Stimulated activated CD4-positive, alpha-beta T cell treated with anti-CD3 and anti-CD28 coated beads, Interleukin-2, amount 100 ng/mL, for 24 hours (primary cell): ENCODE measurements at regions not wholly inside any gene's neighbourhood (a gene's known extent, or its start where the extent isn't known, plus 50 kb on each side); places are given as distances from the start of the nearest gene placed in this dataset.

Experiments used
- DNase-seq, 2 donors: peaks; one replicate each; pipeline ENCODE4 v3.0.0-alpha.2; 2020

DNA sequence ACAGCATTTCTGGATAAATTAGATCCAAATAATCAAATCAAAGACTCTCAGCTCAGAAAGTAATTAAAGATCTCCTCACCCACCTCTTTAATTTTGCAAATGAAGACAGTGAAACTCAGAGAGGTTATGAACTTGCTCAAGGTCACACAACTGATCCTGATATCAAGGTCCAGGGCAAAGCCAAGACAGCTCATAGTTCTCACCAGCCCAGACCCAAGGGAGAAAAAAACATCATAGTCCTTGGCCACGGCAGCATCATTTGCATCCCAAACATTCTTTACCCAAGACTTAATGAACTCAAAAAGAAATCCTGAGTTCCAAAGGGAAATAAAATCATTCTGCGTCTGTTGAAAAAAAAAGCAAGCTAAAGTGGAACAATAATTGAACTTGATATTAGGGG is 112.1 kb downstream of the DAD1 start:
- no peak for DNase-seq

DNA sequence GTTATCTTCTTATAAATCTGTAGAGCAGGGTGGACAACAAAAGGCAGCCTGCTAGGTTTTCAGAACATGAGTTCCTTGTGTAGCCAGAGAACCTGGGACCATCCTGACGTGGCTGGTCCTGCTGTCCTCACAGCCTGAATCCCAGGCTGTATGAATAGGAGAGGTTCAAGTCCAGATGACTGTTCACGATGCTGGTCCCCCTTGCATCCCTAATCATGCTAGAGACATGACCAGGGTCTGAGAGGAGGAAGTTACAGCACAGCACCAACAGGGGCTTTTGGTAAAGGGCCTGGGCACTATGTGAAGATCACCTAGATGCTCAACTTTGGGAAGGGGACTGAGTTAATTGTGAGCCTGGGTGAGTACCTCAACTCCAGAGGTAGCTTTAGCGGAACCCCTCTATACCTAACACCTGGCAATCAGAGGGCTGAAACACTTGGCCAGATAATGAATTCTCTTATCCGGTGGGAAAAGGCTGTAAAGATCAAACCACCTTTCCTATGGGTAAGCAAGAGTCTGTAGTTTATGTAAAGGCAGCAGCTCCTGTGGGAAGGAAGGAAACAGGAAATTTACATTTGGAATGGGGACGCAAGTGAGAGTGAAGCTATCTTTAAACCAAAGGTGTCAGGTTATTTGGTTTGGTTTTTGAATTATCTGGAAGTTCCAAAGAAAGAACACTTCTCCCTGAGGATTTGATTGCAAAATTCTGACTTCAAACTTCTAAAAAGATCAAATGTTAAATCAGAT is 112.8 kb downstream of the DAD1 start:
- no peak for DNase-seq

DNA sequence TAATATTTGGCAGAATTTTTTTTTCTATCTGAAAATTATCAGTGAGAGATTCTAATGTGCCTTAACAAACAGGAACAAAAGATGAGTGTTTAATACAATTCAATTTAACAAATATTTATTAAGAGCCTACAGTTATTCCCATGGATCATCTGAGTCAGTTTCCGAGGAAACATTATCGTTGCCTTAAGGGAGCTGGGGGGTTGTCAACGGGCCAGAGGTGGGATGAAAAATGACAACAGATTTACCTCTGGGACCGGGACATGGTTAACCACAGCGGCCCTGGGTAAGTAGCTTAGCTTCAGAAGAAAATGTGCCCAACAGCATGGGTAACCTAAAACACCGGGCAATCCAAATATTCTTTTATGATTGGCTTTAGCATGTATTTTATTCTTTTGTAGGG is 113.6 kb downstream of the DAD1 start:
- DNase-seq: no peak

DNA sequence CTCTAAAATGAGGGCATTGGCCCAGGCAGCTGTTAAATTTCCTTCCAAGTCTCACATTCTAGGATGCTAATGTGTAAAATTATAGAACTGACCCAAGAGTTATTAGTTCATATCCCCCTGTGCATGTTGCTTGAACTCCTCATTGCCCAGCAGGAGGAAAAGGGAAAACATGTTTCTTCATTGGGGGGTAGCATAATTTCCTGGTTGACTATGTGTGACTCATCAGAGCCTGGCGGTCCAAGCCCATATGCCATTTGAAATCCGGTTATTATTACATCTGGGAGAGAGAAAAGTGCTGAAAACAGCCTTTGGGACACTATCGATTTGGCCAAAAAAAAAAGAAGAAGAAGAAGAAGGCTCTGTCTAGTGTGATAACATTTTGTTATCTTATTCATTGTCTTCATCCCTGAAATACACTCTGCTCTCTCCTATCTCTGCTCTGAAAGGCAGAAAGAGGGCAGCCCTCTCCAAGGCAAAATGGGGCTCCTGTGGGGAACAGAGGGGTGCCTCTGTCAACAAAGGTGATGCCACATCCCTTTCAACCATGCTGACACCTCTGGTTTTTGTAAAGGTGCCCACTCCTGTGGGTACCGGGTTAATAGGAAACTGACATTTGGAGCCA is 114.2 kb downstream of the DAD1 start:
- DNase-seq: no peak

DNA sequence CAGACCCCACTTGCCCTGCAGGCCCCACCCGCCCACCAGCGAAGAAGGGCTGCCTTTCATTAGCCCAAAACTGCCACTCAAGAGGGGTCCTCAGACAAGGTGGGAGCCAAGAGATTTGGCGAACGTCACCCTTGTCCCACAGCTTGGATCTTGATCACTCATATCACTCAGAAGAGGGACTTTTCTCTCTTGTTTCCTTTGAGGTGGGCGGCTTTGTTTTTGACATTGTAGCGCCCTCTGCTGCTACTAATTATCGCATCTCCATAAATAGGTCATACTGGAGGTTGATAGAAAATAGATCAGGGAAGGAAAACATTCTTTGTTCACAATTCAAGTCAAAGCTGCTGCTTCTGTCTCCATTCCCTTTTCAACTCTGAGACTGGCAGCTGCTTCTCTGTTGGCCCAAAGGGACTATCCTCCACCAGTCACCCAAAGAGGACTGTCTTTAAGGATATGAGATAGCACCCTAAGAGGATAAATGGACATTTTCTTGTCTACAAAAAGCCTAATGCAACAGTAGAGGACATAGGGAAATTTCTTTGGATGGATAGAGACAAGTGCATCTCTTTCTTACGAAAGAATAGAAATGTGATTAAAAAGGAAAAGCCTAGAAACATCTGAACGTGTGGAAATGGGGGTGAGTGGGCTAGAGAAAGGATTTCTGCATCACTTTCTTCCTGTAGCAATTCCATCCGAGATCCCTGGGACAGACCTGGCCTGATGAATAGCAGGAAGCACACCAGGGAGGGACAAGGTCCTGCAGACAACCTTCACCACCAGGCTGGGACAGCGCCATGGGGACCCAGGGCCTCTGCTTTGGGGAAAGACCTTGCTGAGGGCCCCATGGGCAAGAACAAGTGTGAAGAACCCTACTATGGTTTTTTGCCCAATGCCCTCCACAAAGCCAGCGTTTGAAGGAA is 115.8 kb downstream of the DAD1 start:
- DNase-seq: no peak

DNA sequence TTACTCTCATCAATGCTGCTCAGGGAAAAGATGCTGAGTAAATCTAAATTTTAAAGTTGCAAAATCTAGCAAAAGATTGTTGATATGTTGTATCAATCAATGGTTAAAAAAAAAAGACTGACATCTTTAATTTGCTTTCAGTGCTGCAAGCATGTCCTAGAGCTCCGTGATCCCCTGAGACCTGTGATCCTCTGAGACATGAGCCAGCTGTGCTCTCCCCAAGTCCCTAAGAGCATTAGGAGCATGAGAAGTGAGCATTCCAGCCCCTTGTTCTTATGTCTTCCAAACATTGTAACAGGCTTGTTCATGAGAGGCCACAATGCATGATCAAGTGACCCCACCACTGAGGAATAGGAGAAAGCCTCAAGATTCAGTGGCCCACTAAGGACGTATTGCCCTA is 116.6 kb downstream of the DAD1 start:
- DNase-seq: no peak

DNA sequence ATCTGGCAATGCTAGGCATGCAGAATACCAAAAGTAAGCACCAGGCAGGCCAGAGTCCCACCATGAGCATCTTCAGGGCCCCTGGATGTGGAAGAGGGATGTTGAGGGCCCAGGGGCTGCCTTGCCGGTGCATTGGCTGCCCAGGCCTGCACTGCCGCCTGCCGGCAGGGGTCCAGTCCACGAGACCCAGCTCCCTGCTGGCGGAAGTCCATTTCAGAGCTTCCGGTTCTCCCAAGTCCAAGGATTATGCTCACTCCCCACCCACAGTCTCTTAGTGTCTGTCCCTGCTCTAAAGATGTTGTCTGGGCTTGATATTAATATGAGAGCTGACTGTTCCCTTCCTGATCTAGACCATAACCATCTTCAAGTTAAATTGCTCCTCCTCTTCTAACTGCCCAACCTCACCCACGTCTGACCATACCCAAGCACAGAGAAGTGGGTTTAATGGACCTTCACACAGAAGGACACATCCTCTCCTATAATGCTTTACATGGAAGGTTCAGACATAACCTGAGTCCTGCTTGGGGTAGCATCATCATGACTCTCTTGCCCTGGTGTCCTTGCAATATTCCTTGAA is 117.4 kb downstream of the DAD1 start:
- DNase-seq: no peak

DNA sequence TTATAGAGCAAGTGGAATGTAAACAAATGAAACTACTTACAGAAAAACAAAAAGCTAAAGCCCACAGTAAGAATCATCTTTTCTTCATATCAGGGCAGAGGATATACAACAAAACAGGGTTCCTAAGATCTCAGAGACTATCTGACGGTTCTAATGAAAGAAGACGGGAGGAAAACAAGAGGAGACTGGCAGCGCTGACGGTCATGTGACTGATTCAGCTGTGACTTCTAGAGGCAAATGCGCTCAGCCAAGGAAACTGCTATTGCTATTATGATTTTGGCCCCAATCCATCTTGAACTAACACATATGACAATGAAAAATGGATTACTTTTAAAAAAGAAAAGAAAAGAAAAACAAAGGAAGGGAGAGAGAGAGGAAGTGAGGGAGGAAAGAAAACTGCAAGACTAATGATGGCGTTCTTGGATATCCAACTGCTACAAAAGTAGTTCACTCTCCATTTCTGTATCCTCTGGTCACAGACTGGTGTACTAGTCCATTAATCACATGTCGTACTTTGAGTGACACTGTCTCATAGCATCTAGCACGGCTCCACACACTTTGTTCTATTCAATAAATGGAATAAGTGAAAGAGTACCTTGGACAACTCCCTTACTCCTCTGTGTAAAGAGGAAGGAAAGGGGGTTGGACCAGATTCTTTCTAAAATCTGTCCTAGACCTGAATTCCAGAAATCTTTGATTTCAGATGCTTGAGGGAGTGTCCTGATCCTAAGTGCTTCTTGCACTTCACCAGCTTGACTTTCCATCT is 119.3 kb downstream of the DAD1 start:
- no peak for DNase-seq

DNA sequence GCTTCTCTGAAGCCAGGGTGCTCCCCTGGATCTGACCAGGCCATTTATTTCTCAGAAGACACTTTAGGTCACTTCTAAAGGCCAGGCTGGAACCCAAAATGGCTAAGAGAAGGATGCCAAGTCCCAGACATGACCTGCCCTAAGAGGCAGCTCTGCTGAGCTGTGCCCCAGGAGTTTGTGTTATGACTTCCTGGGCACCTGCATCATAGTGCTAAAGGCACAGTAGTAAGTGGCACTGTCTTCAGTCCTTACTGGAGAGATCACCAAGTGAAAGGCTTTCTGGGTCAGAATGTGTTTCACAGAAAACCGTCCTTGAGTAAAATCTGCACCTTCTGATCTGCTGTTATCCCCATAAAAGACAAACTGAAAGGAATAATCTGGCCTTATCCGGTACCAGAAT is 120.2 kb downstream of the DAD1 start:
- no peak for DNase-seq

DNA sequence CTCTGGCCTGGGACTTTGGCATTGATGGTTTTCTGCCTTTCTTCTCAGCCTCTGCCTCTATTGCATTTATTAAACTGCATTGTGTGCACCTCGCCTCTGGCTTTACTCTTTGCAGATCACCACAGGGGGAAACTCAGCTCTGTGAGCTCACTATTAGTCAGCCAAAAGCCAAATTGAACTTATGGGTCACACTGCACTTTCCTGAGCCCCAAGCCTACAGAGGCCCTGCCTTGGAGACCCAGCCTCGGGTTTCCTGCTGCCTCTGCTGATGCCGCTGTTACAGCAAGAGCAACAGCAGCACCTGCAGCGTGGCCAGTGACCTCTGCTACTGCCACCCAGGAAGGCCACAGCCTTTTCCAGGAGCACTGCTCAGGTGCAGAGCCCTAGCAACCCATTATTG is 122.5 kb downstream of the DAD1 start:
- DNase-seq: no peak

DNA sequence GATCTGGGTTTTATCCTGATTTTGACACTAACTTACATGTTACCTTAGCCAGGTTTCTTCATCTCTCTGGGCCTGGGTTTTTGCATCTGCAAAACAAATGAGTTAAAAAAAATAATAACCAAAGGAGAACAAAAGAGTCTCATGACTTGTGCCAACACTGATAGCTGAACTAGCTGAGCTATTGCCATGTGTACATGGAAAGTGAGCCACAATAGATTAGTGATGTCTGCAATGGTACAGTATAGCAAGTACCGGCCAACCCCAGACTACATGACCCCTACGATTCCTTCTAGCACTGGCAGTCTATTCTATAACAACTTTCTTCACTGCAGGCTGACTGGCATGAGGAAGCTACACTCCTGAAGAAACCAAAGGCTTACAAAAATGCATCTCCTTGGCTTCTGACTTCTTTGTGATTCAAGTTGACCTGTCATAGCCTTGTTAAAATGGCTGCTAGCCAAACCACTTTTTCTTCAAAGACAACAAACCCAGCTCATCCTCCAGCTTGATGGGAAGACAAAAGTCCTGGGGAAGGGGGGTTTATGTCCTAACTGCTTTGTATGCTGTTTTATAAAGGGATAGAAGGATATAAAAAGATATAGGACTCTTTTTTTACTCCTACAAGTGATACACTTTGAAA is 123.7 kb downstream of the DAD1 start:
- no peak for DNase-seq

DNA sequence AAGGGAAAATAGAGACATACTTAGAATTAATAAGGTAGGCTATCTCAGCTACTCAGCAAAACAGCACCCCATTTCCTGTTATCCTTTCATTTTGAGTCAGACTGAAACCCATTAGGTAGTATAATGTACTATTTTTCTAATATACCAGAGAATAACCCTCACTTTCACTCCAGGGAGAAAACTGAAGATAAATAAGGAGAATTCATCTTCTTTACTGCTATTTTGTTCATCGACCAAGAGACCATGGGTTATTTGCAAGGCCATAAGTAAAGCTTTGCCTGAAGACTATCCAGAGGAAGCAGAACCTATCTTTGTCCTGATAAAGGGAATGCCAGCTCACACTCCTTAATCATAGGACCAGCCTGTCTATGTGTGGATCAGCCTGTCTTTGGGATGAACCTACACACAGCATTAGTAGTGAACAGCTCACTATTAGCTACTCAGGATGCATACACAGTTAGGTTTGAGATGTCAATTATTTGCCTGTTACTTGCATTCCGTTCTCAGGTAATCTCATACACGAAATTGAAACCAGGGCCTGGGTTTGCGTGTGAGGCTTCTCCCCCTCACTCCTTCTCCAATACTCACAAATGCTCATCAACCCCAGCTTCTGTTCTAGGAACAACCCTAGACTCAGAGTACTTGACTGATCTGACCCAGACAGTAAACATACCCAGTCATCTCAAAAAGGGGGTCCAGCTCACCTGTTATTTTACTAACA is 124.4 kb downstream of the DAD1 start:
- DNase-seq: no peak

DNA sequence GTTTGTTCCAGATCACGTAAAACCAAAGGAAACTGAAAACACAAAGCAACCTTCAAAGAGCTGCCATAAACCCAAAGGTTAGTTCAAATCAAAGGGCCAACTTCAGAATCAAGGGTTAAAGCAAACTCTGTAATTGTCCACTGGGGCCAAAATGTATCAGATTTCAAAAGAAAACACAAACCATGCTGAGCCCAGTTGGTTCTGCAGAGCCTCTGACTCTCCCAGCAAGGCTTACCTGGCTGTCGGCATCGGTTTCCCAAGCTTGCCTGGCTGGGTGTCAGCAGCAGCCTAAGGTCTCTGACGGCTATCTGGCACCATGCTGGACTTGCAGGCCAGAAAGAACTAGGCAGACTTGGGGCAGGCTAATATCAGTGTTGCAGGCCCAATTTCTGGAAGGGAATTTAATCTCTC is 125.3 kb downstream of the DAD1 start:
- no peak for DNase-seq

DNA sequence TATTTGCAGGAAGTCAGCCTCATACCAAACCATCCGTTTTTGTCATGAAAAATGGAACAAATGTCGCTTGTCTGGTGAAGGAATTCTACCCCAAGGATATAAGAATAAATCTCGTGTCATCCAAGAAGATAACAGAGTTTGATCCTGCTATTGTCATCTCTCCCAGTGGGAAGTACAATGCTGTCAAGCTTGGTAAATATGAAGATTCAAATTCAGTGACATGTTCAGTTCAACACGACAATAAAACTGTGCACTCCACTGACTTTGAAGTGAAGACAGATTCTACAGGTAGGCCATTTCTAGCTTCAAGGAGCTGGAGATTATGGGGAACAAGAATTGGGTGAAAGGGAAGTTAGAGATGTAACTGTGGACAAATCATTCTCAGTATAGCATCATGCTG is 126.1 kb downstream of the DAD1 start:
- no peak for DNase-seq

DNA sequence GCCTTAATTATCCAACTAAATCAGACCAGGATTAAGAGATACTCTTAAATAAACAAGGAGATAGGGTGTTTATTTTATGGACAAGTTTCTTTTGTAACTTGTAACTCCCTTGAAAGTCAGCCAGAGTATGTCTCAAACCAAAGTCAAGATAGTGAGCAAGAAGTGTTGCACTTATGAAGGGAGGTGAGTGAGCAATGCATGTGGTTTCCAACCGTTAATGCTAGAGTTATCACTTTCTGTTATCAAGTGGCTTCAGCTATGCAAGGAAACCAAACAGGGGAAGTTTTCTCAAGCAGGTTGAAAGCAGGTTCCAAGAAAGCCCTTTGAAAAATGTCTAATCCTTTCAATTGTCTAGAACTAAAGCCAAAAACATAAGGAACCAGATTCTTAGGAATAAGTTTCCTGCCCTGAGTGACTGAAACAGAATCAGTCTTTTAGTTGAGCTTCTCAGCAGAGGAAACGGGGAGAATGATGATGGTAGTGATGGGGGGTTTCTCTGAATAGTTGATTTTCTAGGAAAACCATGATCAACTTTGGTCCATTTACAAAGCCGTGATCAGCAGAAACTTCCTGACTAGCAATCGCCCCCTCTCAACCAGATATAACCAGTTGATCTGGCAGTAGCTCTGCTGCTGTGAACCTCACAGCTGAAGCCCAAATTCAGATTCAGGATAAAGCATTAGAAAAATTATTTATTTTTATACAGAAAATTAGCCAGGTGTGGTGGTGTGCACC is 128.4 kb downstream of the DAD1 start:
- no peak for DNase-seq

DNA sequence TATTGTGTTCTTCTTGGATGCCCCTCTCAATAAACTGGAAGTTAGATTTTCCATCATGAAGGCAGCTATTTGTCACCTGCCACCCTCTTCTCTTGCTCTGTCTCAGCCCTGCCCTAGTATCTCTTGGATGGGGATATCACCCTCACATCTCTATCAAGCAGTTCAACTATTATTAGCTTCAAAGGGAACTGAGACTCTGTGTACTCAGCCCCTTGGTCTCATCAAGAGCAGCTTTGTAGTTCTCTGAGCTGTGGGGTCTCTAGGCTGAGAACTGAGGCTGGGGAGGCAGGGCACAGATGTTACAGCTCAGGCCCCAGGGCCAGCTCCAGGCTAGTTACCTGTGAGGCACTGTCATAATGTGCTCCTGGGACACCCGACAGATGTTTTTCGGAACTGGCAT is 130.3 kb downstream of the DAD1 start:
- DNase-seq: no peak

DNA sequence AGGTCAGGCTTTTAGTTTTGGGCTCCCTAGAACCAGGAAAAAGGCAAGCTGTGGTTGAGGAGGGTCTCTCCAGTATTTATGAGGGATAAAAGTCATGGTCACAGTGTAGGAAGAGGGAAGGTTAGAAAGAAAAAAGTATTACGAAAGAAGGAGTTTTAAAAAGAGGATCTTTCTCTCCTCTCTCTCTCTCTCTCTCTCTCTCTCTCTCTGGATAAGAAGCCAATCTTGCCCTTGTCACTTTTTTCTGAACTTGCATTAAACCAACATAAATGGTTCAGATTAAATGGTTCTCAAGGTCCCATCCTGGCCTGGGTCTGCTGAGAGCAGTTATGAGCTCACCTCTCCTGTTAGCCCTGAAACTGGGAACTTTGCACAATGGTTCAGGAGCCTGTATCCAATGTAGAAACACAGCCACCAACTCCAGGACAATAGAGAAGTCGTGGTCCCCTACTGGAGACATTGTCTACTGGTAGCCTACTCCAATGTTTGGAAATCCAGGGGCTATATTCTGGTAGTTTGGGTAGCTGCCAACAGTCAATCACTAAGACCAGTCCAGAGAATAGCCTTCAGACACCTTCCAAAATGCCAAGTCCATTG is 131.9 kb downstream of the DAD1 start:
- no peak for DNase-seq

DNA sequence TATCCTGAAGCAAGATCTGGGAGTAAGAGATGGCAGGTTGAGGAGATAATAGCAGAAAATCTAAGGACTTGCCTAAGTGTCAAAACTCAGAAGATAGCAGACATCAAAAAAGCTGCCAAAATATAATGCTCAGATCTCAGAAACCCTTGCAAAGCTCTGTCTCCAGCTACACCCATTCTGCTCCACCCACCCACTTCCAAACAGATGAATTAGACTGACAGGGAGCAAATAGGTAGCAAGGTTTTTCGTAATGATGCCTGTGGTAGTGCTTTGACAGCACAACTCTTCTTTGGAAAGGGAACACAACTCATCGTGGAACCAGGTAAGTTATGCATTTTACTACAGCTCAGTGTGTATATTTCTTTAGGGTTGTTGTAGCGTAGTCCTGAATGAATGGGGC is 132.6 kb downstream of the DAD1 start:
- DNase-seq: no peak

DNA sequence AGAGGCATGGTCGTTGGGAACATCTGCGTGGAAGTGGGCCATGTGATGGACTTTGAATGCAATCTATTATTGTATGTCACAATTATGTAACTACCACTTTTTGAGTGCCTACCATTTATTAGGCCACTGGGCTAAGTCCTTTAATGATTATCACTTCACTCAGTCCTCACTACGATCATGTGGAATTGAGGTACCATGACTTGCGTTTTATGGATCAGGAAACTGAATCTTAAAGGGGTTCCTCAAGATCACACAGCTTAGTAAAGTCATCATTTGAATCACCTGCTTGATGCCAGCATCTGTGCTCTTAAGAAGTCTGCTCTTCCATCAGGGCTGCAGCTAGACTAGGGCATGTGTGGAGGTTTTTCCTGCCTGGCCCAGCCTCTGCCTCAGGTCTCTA is 136.7 kb downstream of the DAD1 start:
- no peak for DNase-seq

DNA sequence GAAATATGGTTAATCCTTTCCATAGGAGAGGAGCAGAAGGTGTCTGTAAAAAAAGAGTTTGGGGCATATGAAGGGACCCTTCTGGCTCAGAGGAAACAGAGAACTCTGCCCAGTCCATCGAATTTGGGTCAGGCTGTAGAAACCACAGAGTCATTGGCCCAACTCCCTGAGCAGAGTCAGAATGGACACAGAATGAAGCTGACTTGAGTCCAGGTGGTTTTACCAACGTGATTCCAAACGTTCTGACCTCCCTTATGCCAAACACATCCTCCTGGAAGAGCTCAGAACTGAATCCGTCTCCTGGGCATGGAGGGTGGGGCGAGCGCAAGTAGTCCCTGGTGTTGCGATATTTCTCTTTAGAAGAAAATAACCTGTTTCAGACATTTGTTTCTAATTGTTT is 138.8 kb downstream of the DAD1 start:
- no peak for DNase-seq

DNA sequence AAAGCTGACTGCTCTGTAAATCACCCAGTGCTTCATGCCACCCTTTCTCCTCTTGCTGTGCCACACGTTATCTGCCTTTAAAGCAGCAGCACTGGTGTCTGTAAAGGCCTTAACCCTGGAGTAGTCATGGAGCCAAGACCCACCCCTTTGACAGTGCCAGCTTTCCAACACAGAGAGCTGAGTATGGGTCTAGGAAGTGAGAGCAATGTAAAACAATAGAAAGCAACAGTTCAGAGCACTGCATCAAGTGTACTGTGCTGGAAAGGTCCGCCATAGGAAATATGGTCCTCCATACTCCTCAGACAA is 139.5 kb downstream of the DAD1 start:
- DNase-seq: no peak
